Right ventricle myocardium inferior (tissue), 1 donor: ENCODE measurements at regions not wholly inside any gene's neighbourhood (a gene's known extent, or its start where the extent isn't known, plus 50 kb on each side); places are given as distances from the start of the nearest gene placed in this dataset.

Experiments used
- ATAC-seq: fragments of 200-7000 bp; cut with Tn5 transposase; one replicate; pipeline ENCODE4 v1.9.1; 2020; ENCODE audit warnings: mild to moderate bottlenecking, moderate library complexity
- DNase-seq: peaks from one replicate; pipeline ENCODE4 v3.0.0; 2021; ENCODE audit errors: missing footprints
- intact Hi-C: fragments of 100-400 bp; cut with DNase I; formaldehyde crosslinking; loops from one replicate; pipeline ENCODE4 v1.11.0; 2022
- donor health status: DM: no; HTN: yes; CAD: no; lungs with severe emphysema.

DNA sequence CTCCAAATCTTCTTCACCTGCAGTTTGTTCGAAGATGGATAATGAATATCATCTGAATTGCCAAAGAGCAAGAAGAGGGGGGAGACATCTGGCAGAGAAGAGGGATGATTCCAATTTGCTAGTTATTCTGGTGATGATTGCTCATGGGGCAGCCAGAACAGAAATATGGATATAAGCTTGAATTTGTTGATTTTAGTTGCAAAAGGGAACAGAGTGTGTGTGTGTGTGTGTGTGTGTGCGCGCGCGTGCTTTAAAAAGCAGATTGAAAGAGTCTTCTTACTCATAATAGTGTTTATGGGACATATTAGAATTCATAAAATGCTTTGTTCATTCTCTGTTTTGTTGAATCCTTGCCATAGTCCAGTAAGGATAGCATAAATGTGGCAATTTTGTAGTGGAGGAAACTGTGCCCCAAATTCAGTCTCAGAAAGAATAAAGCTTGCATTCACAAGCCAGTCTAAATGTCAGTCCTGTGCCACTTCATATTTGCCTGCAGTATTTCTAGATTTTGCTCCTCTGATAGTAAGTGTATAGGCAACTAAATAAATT is 436.3 kb upstream of the KLF4 start:
- DNase-seq (no peak), ATAC-seq (no peak)
- intact Hi-C loops = no loop called here

- intact Hi-C loops = no loop called here
- ATAC-seq = no peak
Measured at GRCh38 chr9:107922260-107922659, 432.7 kb upstream of the KLF4 start.

GRCh38 chr9:107919263-107919662 is 429.7 kb upstream of the KLF4 start:
- intact Hi-C loops = no loop called here
- ATAC-seq (peak; percentile 64), DNase-seq (no peak)

More at GRCh38 chr9:107922260-107922659, 432.7 kb upstream of the KLF4 start:
- no peak for DNase-seq

GRCh38 chr9:107918749-107919148 is 429.2 kb upstream of the KLF4 start:
- intact Hi-C loops = no loop called here
- no peak for DNase-seq
- ATAC-seq = no peak

- DNase-seq = no peak
- ATAC-seq = no peak
- intact Hi-C loops = no loop called here
Measured at GRCh38 chr9:107914151-107914550, 424.6 kb upstream of the KLF4 start.

DNA sequence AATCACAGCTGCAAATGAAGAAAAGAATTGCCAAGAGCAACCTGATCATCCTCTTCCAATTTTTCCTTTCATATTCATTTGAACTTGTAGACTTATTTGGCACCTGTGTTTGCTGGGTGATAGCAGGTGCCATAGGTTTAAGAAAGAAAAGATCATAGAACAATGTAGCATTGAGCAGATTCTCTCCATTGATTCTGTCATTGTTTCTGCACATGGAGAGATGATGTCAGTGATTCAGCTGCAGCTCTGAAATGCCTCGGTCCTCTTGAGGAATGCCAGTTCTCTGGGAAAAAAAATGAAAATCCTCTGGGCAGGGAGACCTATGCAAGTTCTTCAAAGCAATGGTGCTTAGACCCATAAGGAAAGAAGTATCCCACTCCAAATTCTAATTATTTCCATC is 418.1 kb upstream of the KLF4 start:
- DNase-seq = no peak
- no peak for ATAC-seq
- intact Hi-C loops = no loop called here

DNA sequence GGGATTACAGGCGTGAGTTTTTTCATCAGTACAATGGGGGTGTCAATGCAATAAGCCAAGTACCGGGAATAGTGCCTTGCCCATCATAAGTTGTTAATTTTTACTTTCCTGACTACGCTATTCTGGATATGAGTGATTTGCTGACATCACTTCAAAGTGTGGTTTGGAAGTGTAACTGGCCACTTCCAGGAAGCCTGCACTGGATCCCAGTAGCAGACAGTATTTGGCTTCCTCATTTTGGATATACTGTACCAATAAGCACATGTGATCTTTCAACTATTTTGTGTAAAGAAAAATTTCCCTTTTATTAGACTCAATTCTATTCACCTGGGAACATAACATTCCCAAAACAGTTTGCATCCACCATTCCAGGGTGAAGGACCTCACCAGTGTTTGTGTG is 417.7 kb upstream of the KLF4 start:
- intact Hi-C loops = no loop called here
- no peak for DNase-seq
- peak; percentile 60 for ATAC-seq

GRCh38 chr9:107906074-107906473 is 416.5 kb upstream of the KLF4 start:
- intact Hi-C loops = no loop called here
- no peak for ATAC-seq
- no peak for DNase-seq

DNA sequence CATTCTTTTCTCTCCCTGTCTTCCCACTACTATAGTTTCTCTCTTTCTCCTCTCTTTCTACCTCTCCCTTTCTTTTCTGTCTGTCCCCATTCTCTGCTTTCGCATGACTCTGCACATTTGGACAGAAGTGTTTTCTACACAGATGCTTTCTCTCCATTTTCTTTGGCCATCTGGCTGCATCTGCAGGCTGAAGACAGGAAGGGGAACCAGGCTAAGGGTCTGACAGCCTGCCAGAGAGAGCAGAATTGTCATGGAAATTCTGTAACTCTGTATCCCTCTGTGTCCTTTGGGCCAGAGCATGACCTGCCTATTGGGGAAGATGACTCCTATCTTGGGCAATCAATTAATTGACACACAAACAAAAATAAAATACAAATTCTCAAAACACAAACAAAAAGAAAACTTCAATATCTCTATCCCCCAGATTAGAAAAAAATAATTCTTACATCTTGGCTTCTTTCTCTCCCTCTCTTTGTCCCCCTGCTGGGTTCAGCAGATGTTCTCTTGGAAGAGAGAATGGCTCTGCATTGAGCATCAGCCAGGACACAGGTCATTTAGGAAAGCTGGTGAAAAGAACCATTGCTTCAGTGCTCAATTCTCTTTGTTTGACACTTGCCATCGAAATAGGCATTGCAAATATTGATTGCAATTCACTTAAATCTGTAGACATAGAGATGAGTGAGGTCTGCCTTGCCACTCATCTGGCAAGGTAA is 415.9 kb upstream of the KLF4 start:
- DNase-seq = no peak

GRCh38 chr9:107899961-107900330 is 410.4 kb upstream of the KLF4 start:
- intact Hi-C loops = no loop called here
- DNase-seq = no peak
- ATAC-seq = no peak

More for the DNA sequence above, 415.9 kb upstream of the KLF4 start:
- intact Hi-C loops = no loop called here
- ATAC-seq = peak; percentile 80

GRCh38 chr9:107898761-107899160 is 409.2 kb upstream of the KLF4 start:
- DNase-seq (no peak), ATAC-seq (no peak)
- intact Hi-C loops = no loop called here

GRCh38 chr9:107896544-107896943 is 407.0 kb upstream of the KLF4 start:
- DNase-seq = no peak
- intact Hi-C loops = no loop called here
- no peak for ATAC-seq

DNA sequence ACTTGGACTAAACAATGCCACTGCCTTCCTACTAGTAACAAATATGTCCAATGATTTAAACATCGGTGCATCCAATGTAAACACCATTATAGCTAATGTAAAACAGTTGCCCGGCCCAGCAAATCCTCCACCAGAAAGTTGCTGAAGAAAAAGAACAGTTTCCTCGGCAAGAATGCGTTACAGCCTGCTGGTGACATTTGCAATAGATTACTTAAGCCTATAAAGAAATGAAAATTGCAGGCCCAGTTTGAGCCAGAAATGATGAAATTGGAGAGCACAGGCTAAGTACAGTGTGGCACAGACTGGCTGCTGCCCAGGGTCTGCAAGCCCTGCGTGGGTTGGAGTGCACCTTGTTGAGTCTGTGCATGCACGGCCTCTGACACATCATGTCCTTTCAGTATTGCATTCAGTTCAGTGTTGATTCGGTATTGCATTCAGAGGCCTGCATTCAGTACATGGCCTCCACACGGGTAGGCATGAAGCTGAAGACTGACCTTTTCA is 406.0 kb upstream of the KLF4 start:
- intact Hi-C loops = no loop called here
- ATAC-seq (no peak), DNase-seq (no peak)

- DNase-seq (no peak), ATAC-seq (peak; percentile 50)
- intact Hi-C loops = no loop called here
Measured at GRCh38 chr9:107894572-107895261, 405.1 kb upstream of the KLF4 start.

- DNase-seq (no peak), ATAC-seq (no peak)
- intact Hi-C loops = no loop called here
Measured at GRCh38 chr9:107890921-107891465, 401.4 kb upstream of the KLF4 start.

DNA sequence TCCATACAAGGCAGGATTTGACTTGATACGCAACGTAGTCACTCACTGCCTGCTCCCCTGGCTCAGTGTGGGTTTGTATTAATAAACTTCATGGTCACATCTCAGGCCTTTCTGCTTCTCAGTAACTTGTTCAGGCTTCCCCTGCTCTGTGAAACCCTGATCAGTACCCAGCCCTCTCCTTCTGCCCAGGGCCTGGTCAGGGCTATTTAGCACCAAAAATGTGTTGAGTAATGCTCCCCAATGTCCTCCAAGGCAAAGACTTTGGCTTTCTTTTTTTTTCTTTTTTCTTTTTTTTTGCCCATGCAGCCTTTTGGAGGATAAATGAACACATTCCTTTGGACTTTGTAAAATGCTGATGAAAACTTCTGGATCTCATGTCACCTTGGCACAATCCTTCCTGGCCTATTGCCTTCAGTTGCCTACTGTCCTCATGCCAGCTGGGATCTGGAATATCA is 399.2 kb upstream of the KLF4 start:
- DNase-seq = no peak
- ATAC-seq = peak; percentile 31
- intact Hi-C loops = no loop called here

DNA sequence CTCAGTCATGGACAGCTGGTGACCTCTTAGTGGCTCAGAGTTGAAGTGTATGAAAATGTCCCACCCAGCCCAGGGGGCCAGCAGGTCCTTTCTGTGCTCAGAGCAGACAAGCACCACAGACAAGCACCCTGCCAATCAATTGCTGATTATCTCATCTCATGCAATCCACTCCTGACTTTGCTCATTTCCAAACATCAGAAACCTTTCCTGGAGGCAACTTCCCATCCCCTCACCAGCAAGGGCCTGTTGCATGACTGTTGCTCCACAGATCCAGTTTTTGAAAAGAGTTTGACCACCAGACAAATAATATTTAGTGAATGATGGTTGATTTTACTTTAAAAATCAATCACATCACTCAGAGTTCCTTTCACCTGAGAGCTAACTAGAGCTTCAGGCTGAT is 397.3 kb upstream of the KLF4 start:
- DNase-seq (no peak), ATAC-seq (no peak)
- intact Hi-C loops = no loop called here

DNA sequence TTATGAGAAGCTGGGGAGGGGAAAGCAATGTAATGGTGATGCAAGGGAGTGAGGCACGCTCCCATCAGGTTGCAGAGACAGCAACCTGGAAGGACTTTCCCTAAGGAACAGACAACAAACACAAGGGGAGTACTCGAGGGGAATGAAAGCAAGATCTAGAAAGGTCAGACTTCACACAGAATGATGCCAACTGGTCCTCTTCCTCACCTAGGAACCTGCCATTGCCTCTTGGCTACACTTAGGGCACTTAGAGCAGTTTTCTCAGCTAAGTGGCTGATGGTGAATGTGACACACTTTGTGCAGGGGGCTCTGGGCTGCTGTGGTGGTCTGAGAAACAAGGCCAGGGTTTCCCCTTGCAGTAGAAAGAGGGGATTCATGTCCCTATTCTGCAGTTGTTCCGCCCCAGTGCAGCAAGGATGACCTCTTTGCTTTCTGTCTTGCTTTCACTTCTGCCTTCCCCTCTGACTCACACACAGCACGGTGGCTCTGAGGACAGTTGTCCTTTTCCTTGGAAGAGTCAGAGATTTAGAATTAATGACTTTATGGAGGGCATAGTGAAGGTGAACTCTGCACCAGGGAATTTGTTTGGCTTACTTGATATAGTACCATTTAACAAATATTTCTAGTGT is 394.0 kb upstream of the KLF4 start:
- intact Hi-C loops = no loop called here
- DNase-seq = no peak
- no peak for ATAC-seq

- DNase-seq (no peak), ATAC-seq (no peak)
- intact Hi-C loops = no loop called here
Measured at GRCh38 chr9:107881626-107882300, 392.2 kb upstream of the KLF4 start.
